Endothelial cell of umbilical vein (primary cell): ENCODE measurements at regions not wholly inside any gene's neighbourhood (a gene's known extent, or its start where the extent isn't known, plus 50 kb on each side); places are given as distances from the start of the nearest gene placed in this dataset.

Experiments
- BruUV-seq: library from RNA; stranded (reverse); fragments of 400-500 nt; replicated peaks from 2 replicates; lab custom pipeline; 2021; lab: Mats Ljungman, UMichigan
- CTCF ChIA-PET: fragments of 300-600, 350-600 bp; sonication (Branson Sonifier 250); formaldehyde crosslinking; loops from one replicate; lab custom pipeline; 2021; ENCODE audit warnings: antibody characterized with exemption, inconsistent platforms; lab: Charles Lee
- POLR2A ChIA-PET: fragments of 300-600, 350-600 bp; sonication (Branson Sonifier 250); formaldehyde crosslinking; loops from one replicate; lab custom pipeline; 2021; ENCODE audit warnings: antibody characterized with exemption, inconsistent platforms; lab: Charles Lee
- DNase-seq: peaks from one replicate; pipeline ENCODE4 v3.0.0-alpha.2; 2011; ENCODE audit warnings: low read depth, low spot score
- FAIRE-seq: peaks from 2 replicates; lab custom pipeline; 2011; peaks lifted over from hg19 to GRCh38; lab: Jason Lieb, UNC
- H2AFZ ChIP-seq: 2 replicates; pipeline ENCODE4 v1.6.0; 2012; ENCODE audit warnings: low read depth, low read length, control low read depth, inconsistent platforms
- H3K27ac ChIP-seq: 2 replicates; pipeline ENCODE4 v1.5.1; 2011; ENCODE audit warnings: low read depth, mild to moderate bottlenecking, control low read depth, low read length, moderate library complexity; ENCODE audit not compliant: insufficient read depth
- H3K27me3 ChIP-seq, 2 experiments: 2 replicates each; pipeline versions ENCODE4 v1.6.0 to v1.6.1; 2011; ENCODE audit warnings: low read length in 2 of 2, mixed read lengths in 1 of 2; ENCODE audit not compliant: control insufficient read depth in 2 of 2, insufficient read depth in 2 of 2
- H3K36me3 ChIP-seq, 2 experiments: 2 replicates in 1 of 2; 3 replicates in 1 of 2; pipeline ENCODE4 v1.5.1; 2011; ENCODE audit warnings: low read length in 2 of 2, mild to moderate bottlenecking in 1 of 2, moderate library complexity in 1 of 2; ENCODE audit not compliant: control insufficient read depth in 2 of 2, insufficient read depth in 2 of 2; ENCODE audit errors: extremely low read depth in 1 of 2
- H3K4me1 ChIP-seq: 3 replicates; pipeline ENCODE4 v1.5.1; 2011; ENCODE audit warnings: mild to moderate bottlenecking, low read length; ENCODE audit not compliant: control insufficient read depth, insufficient read depth; ENCODE audit errors: extremely low read depth
- H3K4me2 ChIP-seq: 2 replicates; pipeline ENCODE4 v1.6.1; 2011; ENCODE audit warnings: low read length, control low read depth, mixed read lengths; ENCODE audit not compliant: insufficient read depth
- H3K4me3 ChIP-seq, 3 experiments: fragments of 200-600 bp in 1 of 3; sonication (generic), shearing (Covaris generic) in 1 of 3; replicated peaks in 1 of 3; 2 replicates each; pipeline ENCODE4 v1.5.1; 2011 to 2016; ENCODE audit warnings: control low read depth in 3 of 3, low read length in 3 of 3, mild to moderate bottlenecking in 2 of 3, inconsistent platforms in 1 of 3, low read depth in 1 of 3, moderate library complexity in 1 of 3; ENCODE audit not compliant: insufficient read depth in 1 of 3
- H3K79me2 ChIP-seq: 2 replicates; pipeline ENCODE4 v1.6.0; 2012; ENCODE audit warnings: low read length, inconsistent platforms; ENCODE audit not compliant: control insufficient read depth, insufficient read depth
- H3K9ac ChIP-seq: replicated peaks from 2 replicates; pipeline ENCODE3; 2011; ENCODE audit warnings: low read length, control low read depth; ENCODE audit not compliant: insufficient read depth; ENCODE audit errors: extremely low read depth
- H3K9me1 ChIP-seq: replicated peaks from 3 replicates; pipeline ENCODE4 v1.6.0; 2011; ENCODE audit warnings: mild to moderate bottlenecking, low read length; ENCODE audit not compliant: control insufficient read depth, insufficient read depth; ENCODE audit errors: extremely low read depth
- H3K9me3 ChIP-seq: replicated peaks from 2 replicates; pipeline ENCODE4 v1.5.1; 2012; ENCODE audit warnings: low read length, inconsistent platforms; ENCODE audit not compliant: control insufficient read depth, insufficient read depth
- H4K20me1 ChIP-seq: replicated peaks from 2 replicates; pipeline ENCODE3; 2011; ENCODE audit warnings: mild to moderate bottlenecking, low read length; ENCODE audit not compliant: control insufficient read depth, insufficient read depth; ENCODE audit errors: extremely low read depth
- EZH2 ChIP-seq: IDR thresholded peaks from 2 replicates; pipeline ENCODE4 v1.6.1; 2012; ENCODE audit warnings: borderline replicate concordance, low read depth, mild to moderate bottlenecking, moderate library complexity, low read length, inconsistent platforms; ENCODE audit not compliant: severe bottlenecking
- FOS ChIP-seq: IDR thresholded peaks from 2 replicates; pipeline ENCODE4 v1.6.1; 2011; ENCODE audit warnings: mild to moderate bottlenecking, low read length, moderate library complexity, borderline replicate concordance; ENCODE audit not compliant: insufficient read depth
- GATA2 ChIP-seq: IDR thresholded peaks from 2 replicates; pipeline ENCODE4 v1.7.0; 2011; ENCODE audit warnings: low read depth, mild to moderate bottlenecking, moderate library complexity, mixed read lengths, low read length; ENCODE audit not compliant: insufficient read length, insufficient read depth
- JUN ChIP-seq: IDR thresholded peaks from 2 replicates; pipeline ENCODE4 v1.6.1; 2011; ENCODE audit warnings: borderline replicate concordance, low read depth; ENCODE audit not compliant: insufficient read length, insufficient read depth
- MYC ChIP-seq: IDR thresholded peaks from one replicate; pipeline ENCODE4 v1.6.1; 2011; ENCODE audit warnings: mild to moderate bottlenecking, low read depth, low read length
- POLR2A ChIP-seq: IDR thresholded peaks from 2 replicates; pipeline ENCODE4 v1.6.1; 2012; ENCODE audit warnings: low read depth, mild to moderate bottlenecking, control low read depth, low read length
- POLR2AphosphoS5 ChIP-seq: IDR thresholded peaks from 2 replicates; pipeline ENCODE4 v1.6.1; 2012; ENCODE audit warnings: low read depth, mild to moderate bottlenecking, control low read depth, low read length, moderate library complexity; ENCODE audit not compliant: insufficient read depth
- dilution Hi-C: fragments of 300-500 bp; cut with MboI; formaldehyde crosslinking; loops from one replicate; pipeline ENCODE4 v1.15.0; 2019; ENCODE audit warnings: low sequenced_read_pairs; ENCODE audit not compliant: extremely low pct_ligation_motif_present
- intact Hi-C: fragments of 100-400 bp; cut with micrococcal nuclease; formaldehyde crosslinking; loops from one replicate; pipeline ENCODE4 v1.10.0; 2022
- TF ChIP-seq, protein P1 (sequence below), 2 donors: IDR thresholded peaks; 1 replicate in 1 of 2; 2 replicates in 1 of 2; pipeline ENCODE4 v1.5.1; 2011; ENCODE audit warnings: low read length in 2 of 2, mild to moderate bottlenecking in 2 of 2, moderate library complexity in 2 of 2, control low read depth in 1 of 2, inconsistent platforms in 1 of 2, low read depth in 1 of 2; ENCODE audit not compliant: insufficient read depth in 1 of 2; ENCODE audit errors: extremely low read depth in 1 of 2
- TF ChIP-seq, protein P2 (sequence below): IDR thresholded peaks from 2 replicates; pipeline ENCODE4 v1.6.1; 2011; ENCODE audit not compliant: insufficient read depth, insufficient read length

GRCh38 chr10:110389255-110389654 is 84.5 kb upstream of the SMNDC1 start:
- Histone ChIP-seq H2AFZ (no peak overlapping the region), H3K9me1 (no peaks in the 10 kb centered on the region), H4K20me1 (no peaks in the 10 kb centered on the region), H3K27me3 (no peaks in the 10 kb centered on the region), H3K4me2 (no peak overlapping the region), H3K4me1 (peaks cover 34% of the 10 kb centered on the region), H3K79me2 (no peaks in the 10 kb centered on the region), H3K9me3 (no peaks in the 10 kb centered on the region), H3K4me3 (no peak overlapping the region), H3K9ac (no peak overlapping the region), H3K27ac (peak overlapping the region; percentile 69), H3K36me3 (no peaks in the 10 kb centered on the region)
- dilution Hi-C loops (no loop called here), intact Hi-C loops (loop anchor here (2.0 kb wide), 1 partner anchor 78 kb away; no protein-coding TSS in a partner anchor)
- no peak for TF ChIP-seq EZH2
- TF ChIP-seq, protein P1, sequence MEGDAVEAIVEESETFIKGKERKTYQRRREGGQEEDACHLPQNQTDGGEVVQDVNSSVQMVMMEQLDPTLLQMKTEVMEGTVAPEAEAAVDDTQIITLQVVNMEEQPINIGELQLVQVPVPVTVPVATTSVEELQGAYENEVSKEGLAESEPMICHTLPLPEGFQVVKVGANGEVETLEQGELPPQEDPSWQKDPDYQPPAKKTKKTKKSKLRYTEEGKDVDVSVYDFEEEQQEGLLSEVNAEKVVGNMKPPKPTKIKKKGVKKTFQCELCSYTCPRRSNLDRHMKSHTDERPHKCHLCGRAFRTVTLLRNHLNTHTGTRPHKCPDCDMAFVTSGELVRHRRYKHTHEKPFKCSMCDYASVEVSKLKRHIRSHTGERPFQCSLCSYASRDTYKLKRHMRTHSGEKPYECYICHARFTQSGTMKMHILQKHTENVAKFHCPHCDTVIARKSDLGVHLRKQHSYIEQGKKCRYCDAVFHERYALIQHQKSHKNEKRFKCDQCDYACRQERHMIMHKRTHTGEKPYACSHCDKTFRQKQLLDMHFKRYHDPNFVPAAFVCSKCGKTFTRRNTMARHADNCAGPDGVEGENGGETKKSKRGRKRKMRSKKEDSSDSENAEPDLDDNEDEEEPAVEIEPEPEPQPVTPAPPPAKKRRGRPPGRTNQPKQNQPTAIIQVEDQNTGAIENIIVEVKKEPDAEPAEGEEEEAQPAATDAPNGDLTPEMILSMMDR (IDR thresholded peaks at IDR 0.05; ENCODE audit: extremely low read depth in 1 of 2, insufficient read depth in 1 of 2, low read depth in 1 of 2, low read length in 2 of 2), result no peak
- no peak for TF ChIP-seq JUN
- TF ChIP-seq FOS, result no peak
- no peak for TF ChIP-seq POLR2AphosphoS5
- TF ChIP-seq, protein P2, sequence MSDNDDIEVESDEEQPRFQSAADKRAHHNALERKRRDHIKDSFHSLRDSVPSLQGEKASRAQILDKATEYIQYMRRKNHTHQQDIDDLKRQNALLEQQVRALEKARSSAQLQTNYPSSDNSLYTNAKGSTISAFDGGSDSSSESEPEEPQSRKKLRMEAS, result no peak
- no peak for TF ChIP-seq GATA2
- TF ChIP-seq MYC, result no peak
- TF ChIP-seq POLR2A, result no peak
- DNase-seq (no peak), FAIRE-seq (no peak)
- no TSS peak for BruUV-seq
- ChIA-PET POLR2A (interaction anchor here (0.7 kb wide), 1 partner anchor 9 kb away, joined by 3 read pairs; no protein-coding TSS in a partner anchor), CTCF (interaction anchor here (0.8 to 1.8 kb wide), 2 partner anchors 35 to 110 kb away, joined by 3 to 6 read pairs; no protein-coding TSS in a partner anchor)
